NCI-H2227 (cell line): ENCODE measurements at regions not wholly inside any gene's neighbourhood (a gene's known extent, or its start where the extent isn't known, plus 50 kb on each side); places are given as distances from the start of the nearest gene placed in this dataset.
A peak's percentile ranks its signal among the peaks of the same experiment; 100 is the strongest.

Experiments used
- DNase-seq: peaks from one replicate; lab custom pipeline; 2025; ENCODE audit not compliant: unreplicated experiment; lab: John Stamatoyannopoulos, UW

DNA sequence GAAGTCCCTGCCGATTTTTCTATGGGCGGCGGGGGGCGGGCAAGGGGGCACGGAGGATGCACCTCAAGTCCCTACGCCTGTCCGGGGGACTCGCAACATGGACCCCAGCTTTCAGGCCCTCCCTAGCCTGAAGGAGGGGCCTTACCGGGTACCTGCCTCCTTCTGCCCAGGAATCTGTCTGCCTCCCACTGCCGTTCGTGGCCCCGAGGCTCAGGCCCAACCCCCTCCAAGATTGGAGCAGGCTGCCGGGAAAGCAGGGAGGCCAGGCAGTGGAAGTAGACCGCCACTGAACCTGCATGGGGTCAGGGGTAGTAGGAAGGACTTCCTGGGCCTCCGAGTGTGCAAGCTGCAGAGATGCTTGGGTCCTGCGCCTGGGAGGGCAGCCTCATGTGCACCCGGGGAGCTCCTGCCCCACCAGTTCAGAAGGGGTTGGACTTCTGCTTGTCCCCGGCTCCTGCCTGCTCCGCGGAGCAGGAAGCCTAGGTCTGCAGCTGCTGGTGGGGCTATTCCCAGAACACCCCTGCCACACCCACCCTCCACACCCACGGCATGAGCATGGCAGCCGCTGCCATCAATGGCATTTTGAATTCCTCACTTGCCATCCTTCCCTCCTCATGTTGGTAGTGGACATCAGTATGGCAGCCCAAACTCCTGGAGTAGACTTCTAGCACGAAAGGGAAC, 1312.7 kb upstream of the ACO1 start:
- DNase-seq, result no peak

GRCh38 chr9:31078175-31078574, 1306.3 kb upstream of the ACO1 start:
- no peak for DNase-seq

DNA sequence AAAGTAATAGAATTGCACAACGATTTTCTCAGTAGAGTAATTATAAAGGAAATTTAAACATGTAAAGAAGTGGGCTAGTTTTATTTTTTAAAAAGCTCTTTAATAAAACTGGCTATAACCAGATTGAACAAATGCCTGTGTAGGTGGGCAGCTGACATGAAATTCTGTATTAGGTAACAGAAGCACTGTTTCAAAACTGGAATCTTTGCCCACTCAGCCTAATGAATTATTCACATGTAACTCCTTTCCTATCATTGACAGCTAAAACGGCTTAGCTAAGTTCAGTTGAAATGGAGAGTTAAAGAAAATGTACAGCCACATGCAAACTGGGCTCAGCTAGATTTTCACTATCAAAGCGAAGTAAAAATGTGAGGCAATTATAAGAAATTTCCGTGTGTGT, 1300.1 kb upstream of the ACO1 start:
- no peak for DNase-seq

GRCh38 chr9:31089549-31090221, 1294.8 kb upstream of the ACO1 start:
- DNase-seq, result no peak

- no peak for DNase-seq
Observed at GRCh38 chr9:31100311-31100710, 1284.1 kb upstream of the ACO1 start.

GRCh38 chr9:31103836-31104235, 1280.6 kb upstream of the ACO1 start:
- no peak for DNase-seq

DNA sequence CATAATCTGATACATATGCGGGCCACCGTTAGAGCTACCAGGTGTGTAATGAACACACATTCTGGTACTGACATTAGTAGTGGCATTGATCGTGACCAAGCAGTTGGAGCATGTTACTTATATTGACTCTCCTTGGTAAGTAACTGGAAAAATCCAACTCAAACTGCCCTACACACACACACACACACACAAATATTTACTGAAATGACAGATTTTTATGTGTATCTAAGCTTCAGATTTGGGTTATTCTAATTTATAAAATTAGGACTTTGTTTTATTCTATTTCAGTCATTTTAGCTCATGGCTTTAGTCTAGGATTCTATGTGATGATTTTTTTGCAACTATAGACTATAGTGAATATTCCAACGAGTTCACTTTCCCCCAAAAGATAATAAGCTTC, 1280.2 kb upstream of the ACO1 start:
- no peak for DNase-seq

DNA sequence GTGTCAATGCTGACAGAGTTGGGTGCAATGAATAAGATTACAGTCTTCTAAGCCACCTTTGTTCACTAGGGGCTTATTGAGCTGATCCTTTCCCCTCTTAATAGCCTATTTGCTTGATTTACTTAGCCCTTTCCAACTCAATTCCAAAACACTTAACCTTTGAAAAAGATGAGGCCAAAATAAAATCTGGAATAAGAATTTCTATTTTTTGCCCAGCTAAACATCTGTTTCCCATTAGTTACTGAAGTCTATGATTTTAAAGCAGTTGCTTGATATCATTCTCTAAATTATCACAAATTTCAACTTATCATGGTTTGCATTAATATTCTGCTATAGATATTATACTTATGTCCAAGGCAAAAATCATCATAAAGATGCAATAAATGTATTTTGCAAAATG, 1272.0 kb upstream of the ACO1 start:
- DNase-seq, result no peak

DNA sequence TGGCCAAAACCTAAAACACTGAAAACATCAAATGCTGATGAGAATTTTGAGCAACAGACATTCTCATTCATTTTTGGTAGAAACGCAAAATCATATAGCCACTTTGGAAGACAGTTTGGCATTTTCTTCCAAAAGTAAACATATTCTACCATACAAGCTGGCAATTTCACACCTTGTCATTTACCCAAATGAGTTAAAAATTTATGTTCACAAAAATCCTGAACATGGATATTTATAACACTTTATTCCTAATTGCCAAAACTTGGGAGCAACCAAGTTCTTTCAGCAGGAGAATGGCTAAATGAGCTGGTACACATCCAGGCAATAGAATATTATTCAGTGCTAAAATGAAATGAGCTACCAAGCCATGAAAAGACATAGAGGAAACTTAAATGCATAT, 1270.1 kb upstream of the ACO1 start:
- DNase-seq, result no peak

DNA sequence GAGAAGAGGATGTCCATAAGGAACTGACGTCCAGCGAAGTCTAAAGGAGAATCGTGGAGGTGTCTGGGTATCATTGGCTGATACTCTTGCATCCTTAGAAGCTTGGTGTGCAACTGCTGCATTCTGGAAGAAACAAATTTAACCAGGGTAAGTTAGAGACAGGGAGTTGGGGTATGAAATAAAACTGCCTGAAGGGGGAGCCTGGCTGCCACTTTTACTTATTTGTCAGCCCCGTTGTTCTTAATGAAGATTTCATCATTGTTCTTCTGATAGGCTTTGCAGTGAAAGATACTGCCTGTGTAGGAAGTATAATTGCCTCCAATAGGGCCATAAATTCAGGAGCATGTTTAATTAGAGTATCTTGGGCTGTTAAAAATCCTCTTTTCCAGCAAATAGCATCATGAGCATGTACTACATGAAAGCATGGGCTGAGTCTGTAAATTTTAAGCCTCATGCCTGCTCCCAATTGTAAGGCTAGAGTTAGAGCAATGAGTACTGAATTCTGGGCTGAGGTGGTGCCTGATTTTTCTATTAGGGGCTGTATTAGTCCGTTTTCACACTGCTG, 1264.5 kb upstream of the ACO1 start:
- no peak for DNase-seq

- no peak for DNase-seq
Observed at GRCh38 chr9:31124389-31124788, 1260.1 kb upstream of the ACO1 start.

DNA sequence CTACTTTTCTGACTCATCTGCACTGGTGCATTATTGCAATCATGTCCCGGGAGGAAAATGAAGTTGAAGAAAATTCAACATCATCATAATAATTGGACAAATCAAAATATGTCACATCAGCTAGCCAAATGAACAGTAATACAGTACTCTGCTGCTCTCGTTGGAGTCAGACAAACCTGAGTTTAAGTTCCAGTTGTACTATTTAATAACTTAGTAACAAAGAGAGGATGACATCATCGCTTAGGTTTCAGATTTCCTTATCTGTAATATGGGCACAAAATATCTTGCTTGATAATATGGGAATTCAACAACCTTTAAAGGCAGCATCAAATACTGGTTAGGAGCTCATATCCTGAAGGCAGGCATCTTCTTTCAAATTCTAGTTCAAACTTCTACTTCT, 1248.9 kb upstream of the ACO1 start:
- no peak for DNase-seq

GRCh38 chr9:31136524-31136923, 1247.9 kb upstream of the ACO1 start:
- no peak for DNase-seq

- DNase-seq, result no peak
Observed at GRCh38 chr9:31137176-31138160, 1247.0 kb upstream of the ACO1 start.

GRCh38 chr9:31140316-31140715, 1244.1 kb upstream of the ACO1 start:
- peak; percentile 2 for DNase-seq

GRCh38 chr9:31142456-31142855, 1242.0 kb upstream of the ACO1 start:
- DNase-seq, result no peak

DNA sequence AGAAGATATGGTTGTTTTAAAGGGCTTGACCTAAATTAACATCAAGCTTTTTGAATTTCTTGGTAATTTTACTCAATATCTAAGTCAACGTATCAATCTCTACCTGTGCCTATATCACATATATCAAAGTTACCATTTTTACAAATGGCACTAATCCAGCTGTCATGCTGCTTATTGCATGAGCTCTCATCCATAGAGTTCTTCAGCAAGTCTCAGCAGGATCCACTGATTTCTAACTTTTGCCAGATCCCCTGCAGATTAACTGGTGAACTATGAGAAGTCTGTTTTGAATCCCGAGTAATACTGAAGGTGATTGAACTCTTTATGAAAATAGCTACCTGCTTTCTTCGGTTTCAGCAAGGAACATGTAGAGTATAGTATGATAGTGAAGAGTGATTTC, 1239.8 kb upstream of the ACO1 start:
- no peak for DNase-seq

- DNase-seq, result no peak
Observed at GRCh38 chr9:31146485-31147166, 1237.8 kb upstream of the ACO1 start.

DNA sequence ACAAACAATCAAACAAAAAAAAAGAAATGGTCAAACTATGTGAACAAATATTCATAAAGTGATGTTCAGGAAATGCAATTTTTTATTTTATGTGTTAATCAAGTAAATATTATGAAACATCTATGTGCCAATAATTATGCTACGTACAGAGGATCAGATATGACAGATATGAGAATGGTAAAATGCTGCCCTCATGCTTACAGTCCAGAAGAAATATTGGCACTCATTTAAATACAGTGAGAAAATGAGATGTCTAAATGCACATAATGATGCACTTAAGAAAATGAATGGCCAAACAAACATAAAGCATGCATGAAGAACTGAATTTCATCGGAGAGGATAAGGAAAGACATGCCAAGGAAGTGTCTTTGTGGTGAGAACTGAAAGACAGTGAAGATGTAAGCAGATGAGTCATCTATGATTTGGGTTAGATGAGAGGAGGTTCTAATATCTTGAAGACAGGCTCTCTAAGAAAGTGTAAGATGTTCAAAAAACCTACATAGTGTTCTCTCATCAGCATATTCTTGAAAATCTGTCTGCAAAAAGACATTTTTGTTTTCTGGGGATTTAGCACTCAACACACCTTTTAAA, 1231.1 kb upstream of the ACO1 start:
- no peak for DNase-seq

DNA sequence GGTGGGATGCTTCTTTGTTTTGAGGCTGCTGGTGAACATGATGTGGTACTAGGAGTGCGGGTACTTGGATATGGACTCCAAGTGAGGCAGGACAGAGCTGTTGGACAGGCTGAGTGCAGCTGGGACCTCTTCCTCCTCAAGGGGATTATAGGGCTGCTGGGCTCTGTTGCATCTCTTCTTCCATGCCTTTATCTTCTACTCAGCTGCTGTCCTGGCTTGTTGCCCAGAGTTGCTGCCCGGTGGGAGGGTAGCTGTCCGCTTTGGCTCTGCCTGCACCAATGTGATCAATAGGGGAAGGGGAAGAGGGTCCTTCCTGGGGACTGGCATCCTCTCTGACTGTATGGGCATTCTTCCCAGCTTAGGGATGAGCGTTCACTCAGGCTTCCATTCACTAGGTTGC, 1217.9 kb upstream of the ACO1 start:
- no peak for DNase-seq

- DNase-seq, result no peak
Observed at GRCh38 chr9:31168161-31168560, 1216.3 kb upstream of the ACO1 start.
